Lower leg skin (tissue), 4 donors: ENCODE measurements at regions not wholly inside any gene's neighbourhood (a gene's known extent, or its start where the extent isn't known, plus 50 kb on each side); places are given as distances from the start of the nearest gene placed in this dataset.

ENCODE experiments used
- DNase-seq, 2 donors: peaks; one replicate each; pipeline ENCODE4 v3.0.0-alpha.2; 2019; ENCODE audit warnings: low spot score in 2 of 2
- H3K4me3 ChIP-seq: fragments of 200-600 bp; sonication (generic); 2 replicates; pipeline ENCODE4 v1.5.1; 2017; ENCODE audit warnings: mild to moderate bottlenecking, low read depth; ENCODE audit not compliant: poor library complexity, severe bottlenecking
- POLR2A ChIP-seq, 2 donors: fragments of 450-650 bp; IDR thresholded peaks; one replicate each; pipeline ENCODE4 v1.6.1; 2016 to 2017; ENCODE audit warnings: antibody characterized with exemption in 2 of 2, mild to moderate bottlenecking in 1 of 2, moderate library complexity in 1 of 2
- WGBS, 2 donors: methylation state at CpG; one replicate each; pipeline ENCODE4 v1.1.5; 2018; 5-methylcytosine and 5-hydroxymethylcytosine counted together
- intact Hi-C: fragments of 100-400 bp; cut with DNase I; formaldehyde crosslinking; loops from one replicate; pipeline ENCODE4 v1.15.0; 2023; ENCODE audit warnings: low total_unique reads
- TF ChIP-seq, protein P1 (sequence below), 3 donors: fragments of 450-650 bp; IDR thresholded peaks; one replicate each; pipeline ENCODE4 v1.5.1; 2016; ENCODE audit warnings: antibody characterized with exemption in 3 of 3, mild to moderate bottlenecking in 3 of 3, moderate library complexity in 2 of 3

DNA sequence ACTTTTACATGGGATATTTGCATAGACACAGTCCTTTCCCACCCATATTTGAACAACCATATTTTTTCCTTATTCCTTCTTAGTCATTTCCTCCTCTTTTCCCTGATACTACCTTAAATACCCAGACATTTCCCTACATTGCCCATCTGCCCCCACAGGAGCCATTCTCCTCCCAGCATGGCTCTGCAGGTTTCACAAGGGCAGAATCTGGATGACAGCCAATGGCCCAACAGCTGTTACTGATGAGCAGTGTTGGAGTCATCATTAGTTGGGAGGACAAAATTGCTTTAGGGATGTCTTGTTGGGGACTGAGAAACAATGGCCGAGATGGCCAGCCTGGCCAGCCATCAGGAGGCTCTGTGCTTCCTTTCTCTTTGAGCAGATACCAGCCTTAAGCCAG is 209.5 kb downstream of the KLF5 start:
- intact Hi-C loops = no loop called here
- DNase-seq = no peak
- 64 to 78% methylated on average over 1 of the region's 1 CpG for WGBS, 2 donors
- TF ChIP-seq POLR2A (IDR thresholded peaks at IDR 0.05) = no peak
- TF ChIP-seq, protein P1, sequence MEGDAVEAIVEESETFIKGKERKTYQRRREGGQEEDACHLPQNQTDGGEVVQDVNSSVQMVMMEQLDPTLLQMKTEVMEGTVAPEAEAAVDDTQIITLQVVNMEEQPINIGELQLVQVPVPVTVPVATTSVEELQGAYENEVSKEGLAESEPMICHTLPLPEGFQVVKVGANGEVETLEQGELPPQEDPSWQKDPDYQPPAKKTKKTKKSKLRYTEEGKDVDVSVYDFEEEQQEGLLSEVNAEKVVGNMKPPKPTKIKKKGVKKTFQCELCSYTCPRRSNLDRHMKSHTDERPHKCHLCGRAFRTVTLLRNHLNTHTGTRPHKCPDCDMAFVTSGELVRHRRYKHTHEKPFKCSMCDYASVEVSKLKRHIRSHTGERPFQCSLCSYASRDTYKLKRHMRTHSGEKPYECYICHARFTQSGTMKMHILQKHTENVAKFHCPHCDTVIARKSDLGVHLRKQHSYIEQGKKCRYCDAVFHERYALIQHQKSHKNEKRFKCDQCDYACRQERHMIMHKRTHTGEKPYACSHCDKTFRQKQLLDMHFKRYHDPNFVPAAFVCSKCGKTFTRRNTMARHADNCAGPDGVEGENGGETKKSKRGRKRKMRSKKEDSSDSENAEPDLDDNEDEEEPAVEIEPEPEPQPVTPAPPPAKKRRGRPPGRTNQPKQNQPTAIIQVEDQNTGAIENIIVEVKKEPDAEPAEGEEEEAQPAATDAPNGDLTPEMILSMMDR (IDR thresholded peaks at IDR 0.05) = no peak
- H3K4me3 ChIP-seq = no peak overlapping the region

DNA sequence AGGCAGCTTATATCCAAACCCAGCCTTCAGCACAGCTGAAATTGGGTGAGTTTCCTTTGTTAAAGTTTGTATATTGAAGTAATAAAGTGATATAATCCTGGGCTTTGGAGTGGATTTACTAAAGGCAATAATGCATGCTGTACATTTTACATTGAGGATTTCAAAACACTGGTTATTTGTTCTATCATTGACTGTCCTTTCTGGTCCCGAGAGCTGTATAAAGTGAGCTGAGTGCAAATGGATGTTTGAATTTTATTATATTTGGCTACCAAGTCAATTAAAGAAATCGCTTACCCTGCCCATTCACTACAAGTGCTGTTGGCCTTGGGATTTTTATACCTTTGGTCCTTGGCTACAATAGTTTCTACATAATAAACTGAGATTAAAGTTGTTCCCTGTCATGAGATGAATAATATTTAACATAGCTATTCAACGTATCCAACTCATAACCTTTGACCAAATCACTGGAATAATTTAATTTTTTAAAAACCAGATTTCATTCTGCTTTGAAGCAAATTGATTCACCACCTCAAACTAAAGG is 207.9 kb downstream of the KLF5 start:
- no peak for TF ChIP-seq POLR2A (IDR thresholded peaks at IDR 0.05)
- TF ChIP-seq, protein P1 (IDR thresholded peaks at IDR 0.05) = no peak
- DNase-seq = no peak
- 87 to 91% methylated on average over 3 of the region's 3 CpGs for WGBS, 2 donors
- H3K4me3 ChIP-seq = no peak overlapping the region
- intact Hi-C loops = no loop called here

DNA sequence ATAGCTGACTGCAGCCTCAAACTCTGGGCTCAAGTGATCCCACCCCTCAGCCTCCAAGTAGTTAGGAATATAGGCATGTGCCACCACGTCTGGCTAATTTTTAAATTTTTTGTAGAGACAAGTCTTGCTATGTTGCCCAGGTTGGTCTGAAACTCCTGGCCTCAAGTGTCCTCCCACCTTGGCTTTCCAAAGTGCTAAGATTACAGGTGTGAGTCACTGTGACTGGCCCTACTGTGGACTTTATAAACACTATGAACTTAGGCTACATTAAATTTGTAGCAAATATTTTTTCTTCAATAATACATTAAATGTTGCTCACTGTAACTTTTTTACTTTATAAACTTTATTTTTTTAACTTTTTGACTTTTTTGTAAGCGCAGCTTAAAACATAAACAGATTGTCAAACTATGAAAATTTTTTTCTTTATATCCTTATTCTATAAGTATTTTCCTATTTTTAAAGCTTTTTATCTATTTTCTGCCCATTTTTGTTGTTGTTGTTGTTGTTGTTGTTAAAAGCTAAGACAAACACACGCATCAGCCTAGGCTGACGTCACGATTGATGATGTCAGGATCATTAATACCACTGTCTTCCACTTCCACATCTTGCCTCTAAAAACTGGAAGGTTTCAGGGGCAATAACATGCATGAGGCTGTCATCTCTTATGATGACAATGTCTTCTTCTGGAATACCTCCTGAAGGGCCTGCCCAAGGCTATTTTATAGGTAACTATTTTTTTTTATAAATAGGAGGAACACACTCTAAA is 204.2 kb downstream of the KLF5 start:
- 73 to 81% methylated on average over 5 of the region's 5 CpGs for WGBS, 2 donors
- intact Hi-C loops = no loop called here
- no peak for TF ChIP-seq POLR2A (IDR thresholded peaks at IDR 0.05)
- TF ChIP-seq, protein P1 (IDR thresholded peaks at IDR 0.05) = no peak
- DNase-seq = no peak
- no peak overlapping the region for H3K4me3 ChIP-seq

DNA sequence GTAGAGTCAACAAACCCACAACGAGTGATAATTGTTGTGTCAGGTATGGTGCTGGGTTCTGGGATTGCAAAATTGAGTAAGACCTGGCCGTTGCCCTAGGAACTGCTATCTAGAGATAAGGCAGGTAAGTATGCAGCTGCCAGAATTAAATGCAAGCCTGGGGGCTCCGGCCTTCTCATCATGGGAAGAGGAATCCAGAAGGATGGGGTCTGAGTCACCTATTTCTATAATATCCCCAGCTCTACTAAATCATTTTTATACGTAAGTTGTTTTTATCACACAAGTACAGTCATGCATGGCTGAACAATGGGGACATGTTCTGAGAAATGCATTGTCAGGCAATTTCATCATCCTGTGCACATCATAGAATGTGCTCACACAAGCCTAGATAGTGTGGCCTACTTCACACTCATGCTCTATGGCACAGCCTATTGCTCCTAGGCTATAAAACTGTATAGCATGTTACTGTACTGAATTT is 203.0 kb downstream of the KLF5 start:
- no peak overlapping the region for H3K4me3 ChIP-seq
- TF ChIP-seq, protein P1 (IDR thresholded peaks at IDR 0.05) = no peak
- TF ChIP-seq POLR2A (IDR thresholded peaks at IDR 0.05) = no peak
- WGBS, 2 donors = 40 to 46% methylated on average over 4 of the region's 4 CpGs
- DNase-seq = peak in 1 of 2 donors; percentile 63
- intact Hi-C loops = no loop called here

DNA sequence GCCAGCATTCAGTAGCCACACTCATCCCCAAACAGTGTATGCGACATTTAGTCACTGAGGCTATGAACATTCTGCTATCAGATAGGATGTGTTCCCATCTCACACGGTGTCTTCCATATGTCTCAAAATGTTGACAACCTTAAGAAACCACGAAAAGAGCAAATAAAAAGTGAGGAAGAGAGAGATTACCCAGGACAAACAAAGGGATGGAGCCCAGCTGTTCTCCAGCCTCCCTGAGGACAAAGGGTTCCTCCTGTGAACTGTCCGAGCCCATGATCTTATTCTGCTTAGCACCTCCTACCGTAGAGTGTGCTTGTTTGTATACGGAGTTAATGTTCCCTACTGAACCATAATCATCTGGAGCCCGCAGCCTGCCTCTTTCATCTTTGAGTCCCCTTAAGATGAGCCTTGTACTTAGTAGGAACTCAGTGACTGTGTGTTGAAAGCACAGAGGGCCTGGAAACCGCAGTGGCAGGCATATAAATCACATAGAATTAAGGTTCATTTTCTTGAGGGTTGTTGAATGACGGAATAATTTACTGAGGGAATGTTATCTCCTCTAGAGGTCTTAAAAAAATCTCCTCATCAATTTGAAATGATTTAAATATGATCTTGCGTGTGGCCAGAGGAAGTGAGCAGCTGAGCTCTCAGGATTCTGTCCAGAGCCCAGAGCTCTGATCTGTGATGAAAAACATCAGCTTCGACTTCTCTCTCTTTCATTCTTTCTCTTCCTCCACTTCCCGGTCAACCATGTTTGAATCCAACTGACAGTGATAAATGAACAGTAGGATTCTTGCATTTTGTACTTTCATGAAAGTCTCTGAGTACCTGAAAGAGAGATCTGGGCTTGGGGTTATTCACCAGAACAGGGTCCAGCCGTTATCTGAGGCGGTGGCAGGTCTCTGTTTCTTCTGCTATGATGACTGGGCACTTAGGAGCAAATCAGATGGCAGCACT is 200.5 kb downstream of the KLF5 start:
- TF ChIP-seq, protein P1 (IDR thresholded peaks at IDR 0.05) = no peak
- TF ChIP-seq POLR2A (IDR thresholded peaks at IDR 0.05) = no peak
- DNase-seq = no peak
- intact Hi-C loops = no loop called here
- no peak overlapping the region for H3K4me3 ChIP-seq
- 62 to 63% methylated on average over 14 of the region's 14 CpGs for WGBS, 2 donors
